NCI-H82 treated with DMSO at 0.1 percent for 48 hours (cell line): ENCODE measurements at regions not wholly inside any gene's neighbourhood (a gene's known extent, or its start where the extent isn't known, plus 50 kb on each side); places are given as distances from the start of the nearest gene placed in this dataset.

Experiments
- DNase-seq: peaks from one replicate; lab custom pipeline; 2025; ENCODE audit not compliant: unreplicated experiment; lab: John Stamatoyannopoulos, UW

DNA sequence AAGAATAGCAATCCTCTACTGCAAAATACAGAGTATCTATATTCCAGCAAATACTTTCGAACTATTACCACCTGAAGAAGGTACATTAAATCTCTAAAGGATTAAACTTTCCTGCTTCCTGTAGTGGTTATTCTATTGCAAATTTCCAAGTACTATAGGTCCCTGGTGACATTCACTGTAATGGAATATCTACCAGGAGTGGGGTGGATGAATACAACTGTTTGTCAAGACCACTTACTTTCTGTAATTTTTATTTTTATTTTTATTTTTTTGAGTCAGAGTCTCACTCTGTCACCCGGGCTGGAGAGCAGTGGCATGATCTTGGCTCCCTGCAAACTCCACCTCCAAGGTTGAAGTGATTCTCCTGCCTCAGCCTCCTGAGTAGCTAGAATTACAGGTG lies 389.5 kb downstream of the TMEM114 start:
- no peak for DNase-seq

DNA sequence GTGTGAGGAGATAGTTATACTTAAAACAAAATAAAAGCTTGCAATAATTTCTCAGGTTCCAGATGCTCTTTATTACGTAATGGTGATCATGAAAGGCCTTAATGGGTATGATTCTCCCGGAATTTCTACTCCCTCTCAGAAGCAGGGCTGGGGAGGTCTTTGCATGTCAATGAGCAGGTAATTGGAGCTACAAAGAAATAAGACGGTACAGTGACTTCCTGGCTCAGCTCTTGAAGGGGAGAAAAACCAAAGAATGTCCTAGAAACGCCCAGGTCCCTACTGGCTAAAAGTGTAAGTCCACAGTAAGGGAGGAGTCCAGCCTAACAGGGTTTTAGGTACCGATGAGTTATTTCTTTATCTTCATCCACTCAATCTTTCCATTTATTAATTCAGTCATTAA lies 390.9 kb downstream of the TMEM114 start:
- DNase-seq, result no peak

- DNase-seq, result peak; percentile 6
Measured at GRCh38 chr16:8194794-8195193, 395.5 kb downstream of the TMEM114 start.

- no peak for DNase-seq
Measured at GRCh38 chr16:8188841-8189240, 401.5 kb downstream of the TMEM114 start.

- no peak for DNase-seq
Measured at GRCh38 chr16:8187782-8188372, 402.4 kb downstream of the TMEM114 start.

DNA sequence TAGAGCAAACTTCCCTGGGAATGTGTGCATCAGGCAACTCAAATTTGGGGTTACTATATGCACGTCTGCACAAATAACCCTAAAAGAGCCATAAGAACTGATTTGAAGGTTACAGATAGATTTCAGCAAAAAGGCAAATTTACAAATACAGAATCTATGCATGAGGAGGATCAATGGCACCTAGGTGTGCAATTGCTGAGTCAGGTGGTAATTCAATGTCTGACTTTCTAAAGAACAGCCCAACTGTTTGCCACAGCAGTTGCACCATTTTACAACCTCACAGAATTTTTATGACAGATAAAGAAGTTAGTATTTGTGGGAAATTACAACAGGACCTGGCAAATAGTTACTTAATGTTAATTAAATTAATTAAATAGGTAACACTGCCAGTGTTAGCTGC lies 405.5 kb downstream of the TMEM114 start:
- DNase-seq, result no peak

- DNase-seq, result no peak
Measured at GRCh38 chr16:8183176-8184099, 406.9 kb downstream of the TMEM114 start.

DNA sequence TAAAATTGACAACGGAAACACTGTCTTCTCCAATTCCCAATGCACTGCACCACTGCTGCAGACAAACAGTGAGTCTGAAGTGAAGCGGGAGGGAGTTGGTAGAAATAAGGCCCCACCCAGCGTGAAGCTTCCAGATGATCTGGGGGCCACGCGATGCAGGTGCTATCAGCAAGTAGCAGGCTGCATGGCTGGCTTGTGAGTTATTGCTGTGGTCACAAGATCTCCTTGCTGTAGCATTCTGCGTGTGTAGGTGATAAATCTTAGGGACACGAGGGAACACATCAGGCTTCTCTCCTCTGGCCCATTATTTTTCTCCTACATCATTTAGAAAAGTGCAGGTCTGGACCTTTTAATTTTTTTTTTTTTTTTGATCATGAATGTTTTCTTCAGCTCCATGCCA lies 407.6 kb downstream of the TMEM114 start:
- DNase-seq, result no peak

DNA sequence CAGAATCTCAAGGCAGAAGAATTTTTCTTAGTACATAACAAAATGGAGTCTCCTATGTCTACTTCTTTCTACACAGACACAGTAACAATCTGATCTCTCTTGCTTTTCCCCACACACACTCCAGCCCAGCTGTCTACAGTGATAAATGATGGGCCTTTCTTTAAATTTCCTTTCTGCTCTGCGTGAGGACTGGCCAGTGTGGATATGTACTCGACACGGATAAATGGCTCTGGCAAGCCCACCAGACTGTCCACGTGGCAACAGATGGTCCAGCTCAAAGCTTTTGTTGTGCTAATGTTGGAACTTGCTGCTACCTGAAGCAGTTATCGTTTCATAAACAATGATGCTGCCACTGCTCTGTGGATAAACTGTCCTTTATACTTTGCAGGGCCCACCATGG lies 410.7 kb downstream of the TMEM114 start:
- no peak for DNase-seq

GRCh38 chr16:8178271-8178670 lies 412.0 kb downstream of the TMEM114 start:
- no peak for DNase-seq

DNA sequence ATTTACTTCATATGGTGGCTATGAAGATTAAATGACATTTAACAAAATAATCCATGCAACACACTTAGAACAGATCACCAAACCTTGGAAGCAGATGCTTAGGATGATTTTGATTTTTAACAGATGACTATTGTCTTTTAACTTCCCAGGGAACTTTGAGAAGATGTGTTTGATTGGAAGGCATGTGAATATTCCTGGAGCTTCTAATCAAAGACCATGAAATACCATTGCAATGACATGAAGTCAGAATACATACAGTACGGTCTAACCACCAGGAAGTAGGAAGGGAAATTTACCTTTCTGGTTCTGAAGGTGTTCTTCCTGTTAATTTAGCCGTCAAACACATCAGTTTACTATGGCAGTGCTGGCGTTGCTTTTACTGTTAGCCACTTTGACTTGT lies 414.9 kb downstream of the TMEM114 start:
- no peak for DNase-seq

GRCh38 chr16:8173111-8173644 lies 417.1 kb downstream of the TMEM114 start:
- peak; percentile 62 for DNase-seq

GRCh38 chr16:8172551-8172950 lies 417.8 kb downstream of the TMEM114 start:
- no peak for DNase-seq

- DNase-seq, result no peak
Measured at GRCh38 chr16:8168016-8168415, 422.3 kb downstream of the TMEM114 start.

DNA sequence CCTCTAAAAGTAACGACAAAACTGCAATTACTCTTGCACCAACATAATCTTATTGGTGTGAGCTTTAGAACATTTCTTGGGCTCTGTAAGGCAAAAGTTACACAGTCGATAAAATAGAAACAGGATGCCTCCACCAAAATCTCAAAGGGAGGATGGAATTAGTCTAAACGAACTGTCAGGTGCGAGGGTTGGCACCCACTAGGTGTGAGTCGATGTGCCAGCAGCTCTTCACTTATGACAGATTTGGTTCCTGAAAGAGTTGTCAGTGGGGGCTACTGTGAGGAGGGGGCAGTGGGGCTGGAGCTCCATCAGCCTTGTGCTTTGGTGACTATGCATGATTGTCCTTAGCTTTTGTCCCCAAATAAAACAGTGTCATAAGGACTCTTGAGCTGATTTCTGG lies 422.9 kb downstream of the TMEM114 start:
- DNase-seq, result no peak

GRCh38 chr16:8158051-8158450 lies 432.3 kb downstream of the TMEM114 start:
- DNase-seq, result no peak

DNA sequence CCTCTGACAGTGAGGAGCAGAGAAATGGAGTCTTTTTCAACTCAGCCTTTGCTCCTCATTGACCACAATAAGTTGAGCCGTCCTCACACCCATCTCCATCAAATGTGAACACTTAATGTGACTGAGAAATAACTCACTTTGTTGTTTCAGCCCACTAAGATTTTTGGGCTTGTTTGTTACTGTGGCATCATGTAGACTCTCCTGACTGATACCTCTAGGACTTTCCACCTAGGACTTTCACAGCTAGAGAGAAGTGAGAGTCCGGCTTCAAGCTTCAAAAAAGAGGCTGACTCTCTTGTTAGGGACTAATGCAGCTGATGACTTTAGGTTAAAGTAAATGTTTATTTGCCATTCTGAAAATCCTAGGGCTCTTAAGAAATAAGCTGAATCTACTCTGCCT lies 435.0 kb downstream of the TMEM114 start:
- no peak for DNase-seq

DNA sequence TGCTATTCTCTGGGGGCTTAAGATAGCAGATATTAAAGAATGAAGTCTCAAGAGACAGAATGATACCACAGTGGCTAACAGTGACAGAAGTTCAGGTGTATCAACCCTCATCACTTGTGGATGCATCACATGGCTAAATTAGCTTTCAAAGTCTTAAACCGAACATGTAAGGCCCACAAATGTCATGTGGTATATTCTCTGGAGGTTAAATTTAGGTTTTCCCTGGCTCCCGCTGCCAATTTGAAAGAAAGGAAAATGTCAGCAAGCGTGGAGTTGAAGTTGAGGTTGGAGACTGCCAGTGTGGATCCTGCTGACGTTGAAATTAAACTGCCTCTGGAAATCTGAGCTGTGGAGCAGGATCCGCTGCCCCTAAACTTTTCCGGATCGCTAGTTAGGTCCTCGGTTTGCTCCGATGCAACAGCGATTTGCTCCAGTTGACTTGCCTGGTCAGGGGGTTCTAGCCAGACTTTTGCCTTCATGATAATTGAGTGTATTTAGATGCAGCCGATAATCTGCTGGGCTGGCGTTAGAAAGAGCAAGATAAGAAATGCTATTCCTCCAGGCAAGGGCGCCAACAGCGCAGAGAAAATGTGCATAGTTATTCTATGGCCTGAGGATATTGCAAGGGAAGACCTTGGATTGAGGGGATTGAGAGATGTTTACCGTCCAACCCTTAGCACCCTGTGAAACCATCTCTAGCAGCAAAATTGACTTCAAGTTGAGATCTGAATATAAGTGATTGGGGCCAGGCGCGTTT lies 443.9 kb downstream of the TMEM114 start:
- no peak for DNase-seq

- no peak for DNase-seq
Measured at GRCh38 chr16:8138666-8139065, 451.6 kb downstream of the TMEM114 start.

- DNase-seq, result no peak
Measured at GRCh38 chr16:8137606-8138005, 452.7 kb downstream of the TMEM114 start.

DNA sequence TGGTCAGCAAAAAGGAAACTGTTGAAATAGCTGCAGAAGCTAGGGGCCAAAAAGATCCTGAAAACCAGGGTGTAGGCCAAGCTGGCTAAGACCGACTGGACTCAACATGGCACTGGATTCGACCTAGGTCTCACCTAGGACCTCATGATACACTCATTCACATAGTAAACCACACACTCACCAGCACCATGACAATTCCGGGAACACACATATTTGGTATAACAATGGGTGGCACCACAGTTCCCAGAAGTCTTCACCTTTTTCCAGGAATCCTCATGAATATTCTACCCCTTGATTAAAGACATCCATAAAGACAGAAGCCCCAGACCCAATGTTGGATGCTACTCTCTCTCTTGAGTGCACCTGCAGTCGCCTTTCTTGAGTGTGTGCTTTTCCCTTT lies 460.1 kb downstream of the TMEM114 start:
- DNase-seq, result no peak

GRCh38 chr16:8127070-8127469 lies 463.2 kb downstream of the TMEM114 start:
- no peak for DNase-seq
